GM23248 (cell line): ENCODE measurements at regions not wholly inside any gene's neighbourhood (a gene's known extent, or its start where the extent isn't known, plus 50 kb on each side); places are given as distances from the start of the nearest gene placed in this dataset.

ENCODE experiments used
- DNase-seq: peaks from one replicate; pipeline ENCODE4 v3.0.0-alpha.2; 2015
- H2AFZ ChIP-seq: fragments of 200-600 bp; sonication (generic); 2 replicates; pipeline ENCODE4 v1.6.1; 2016; ENCODE audit warnings: antibody characterized with exemption
- H3F3A ChIP-seq: fragments of 200-600 bp; sonication (generic); 2 replicates; pipeline ENCODE4 v1.6.1; 2016; ENCODE audit warnings: mild to moderate bottlenecking, antibody characterized with exemption, mixed run types; ENCODE audit not compliant: insufficient read depth
- H3K27ac ChIP-seq: fragments of 200-600 bp; sonication (generic); 2 replicates; pipeline ENCODE4 v1.5.1; 2016; ENCODE audit warnings: mild to moderate bottlenecking
- H3K27me3 ChIP-seq: fragments of 200-600 bp; sonication (generic); replicated peaks from 2 replicates; pipeline ENCODE4 v1.6.1; 2016; ENCODE audit warnings: mild to moderate bottlenecking; ENCODE audit not compliant: insufficient read depth
- H3K36me3 ChIP-seq: fragments of 200-600 bp; sonication (generic); 2 replicates; pipeline ENCODE4 v1.6.1; 2016; ENCODE audit warnings: low read depth, mild to moderate bottlenecking
- H3K4me1 ChIP-seq: fragments of 200-600 bp; sonication (generic); 2 replicates; pipeline ENCODE4 v1.6.1; 2016; ENCODE audit warnings: mild to moderate bottlenecking; ENCODE audit not compliant: insufficient read depth
- H3K4me2 ChIP-seq: fragments of 200-600 bp; sonication (generic); one replicate; pipeline ENCODE4 v1.6.1; 2016; ENCODE audit warnings: mild to moderate bottlenecking; ENCODE audit not compliant: unreplicated experiment
- H3K4me3 ChIP-seq: fragments of 200-600 bp; sonication (generic); 2 replicates; pipeline ENCODE4 v1.5.1; 2016; ENCODE audit warnings: mild to moderate bottlenecking
- H3K79me2 ChIP-seq: fragments of 200-600 bp; sonication (generic); 2 replicates; pipeline ENCODE4 v1.6.1; 2016; ENCODE audit warnings: mild to moderate bottlenecking; ENCODE audit not compliant: insufficient read depth
- H3K9ac ChIP-seq: fragments of 200-600 bp; sonication (generic); 2 replicates; pipeline ENCODE4 v1.6.1; 2016; ENCODE audit warnings: mild to moderate bottlenecking
- H3K9me2 ChIP-seq: fragments of 200-600 bp; sonication (generic); 2 replicates; pipeline ENCODE4 v1.6.1; 2016; ENCODE audit warnings: mixed run types, mild to moderate bottlenecking, moderate library complexity; ENCODE audit not compliant: insufficient read depth
- H3K9me3 ChIP-seq: fragments of 200-600 bp; sonication (generic); one replicate; pipeline ENCODE4 v1.6.1; 2017; ENCODE audit warnings: low read depth
- H4K20me1 ChIP-seq: fragments of 200-600 bp; sonication (generic); 2 replicates; pipeline ENCODE4 v1.6.0; 2016; ENCODE audit not compliant: insufficient read depth
- EZH2 ChIP-seq: fragments of 200-600 bp; sonication (generic); IDR thresholded peaks from 2 replicates; pipeline ENCODE4 v1.6.1; 2018; ENCODE audit warnings: antibody characterized with exemption, mild to moderate bottlenecking; ENCODE audit not compliant: insufficient read depth, poor library complexity, severe bottlenecking
- EZH2phosphoT487 ChIP-seq: fragments of 200-600 bp; sonication (generic); IDR thresholded peaks from 2 replicates; pipeline ENCODE4 v1.6.1; 2018; ENCODE audit warnings: antibody characterized with exemption, moderate library complexity, mild to moderate bottlenecking, low read depth; ENCODE audit not compliant: insufficient read depth
- WGBS, 2 experiments: methylation state at CpG; one replicate each; pipeline ENCODE4 v1.1.6; 2015 to 2017; ENCODE audit warnings: low lambda C conversion rate in 2 of 2, low coverage in 1 of 2; ENCODE audit errors: missing lambda C conversion rate in 2 of 2; 5-methylcytosine and 5-hydroxymethylcytosine counted together
- in situ Hi-C: fragments of 300-500 bp; cut with MboI; formaldehyde crosslinking; loops from 2 replicates; pipeline ENCODE4 v1.15.0; 2020

DNA sequence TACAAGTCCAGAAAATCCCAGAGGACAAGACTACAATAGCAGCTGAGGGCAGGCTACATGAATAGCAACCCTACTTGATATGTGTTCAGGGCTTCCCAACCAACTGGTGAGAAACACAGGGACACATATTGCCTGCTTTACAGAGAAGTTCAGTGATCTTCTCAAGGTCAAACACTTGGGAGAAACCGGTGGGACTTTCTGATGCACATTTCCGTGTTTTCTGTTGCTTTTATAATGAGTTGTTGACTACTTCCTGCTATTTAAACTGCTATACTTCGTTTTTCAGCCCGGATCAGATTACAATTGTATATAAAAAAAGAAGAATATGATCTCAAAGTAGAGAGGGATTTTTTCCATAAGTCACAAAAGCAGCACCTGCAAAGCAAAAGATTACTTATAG, 175.1 kb downstream of the SNX18 start:
- H3K27me3 ChIP-seq = no peaks in the 10 kb centered on the region
- no peaks in the 10 kb centered on the region for H3K36me3 ChIP-seq
- no peak overlapping the region for H2AFZ ChIP-seq
- no peak overlapping the region for H3K27ac ChIP-seq
- H3F3A ChIP-seq = no peaks in the 10 kb centered on the region
- no peak overlapping the region for H3K4me3 ChIP-seq
- H3K79me2 ChIP-seq = no peaks in the 10 kb centered on the region
- H3K4me2 ChIP-seq = no peak overlapping the region
- H3K9ac ChIP-seq = no peak overlapping the region
- H3K9me3 ChIP-seq = no peaks in the 10 kb centered on the region
- TF ChIP-seq EZH2phosphoT487 (no peak), EZH2 (no peak)
- in situ Hi-C loops = no loop called here
- 73 to 87% methylated on average over 4 of the region's 4 CpGs for WGBS, 2 experiments
- H4K20me1 ChIP-seq = no peaks in the 10 kb centered on the region
- H3K9me2 ChIP-seq = no peaks in the 10 kb centered on the region
- H3K4me1 ChIP-seq = no peaks in the 10 kb centered on the region
- no peak for DNase-seq

DNA sequence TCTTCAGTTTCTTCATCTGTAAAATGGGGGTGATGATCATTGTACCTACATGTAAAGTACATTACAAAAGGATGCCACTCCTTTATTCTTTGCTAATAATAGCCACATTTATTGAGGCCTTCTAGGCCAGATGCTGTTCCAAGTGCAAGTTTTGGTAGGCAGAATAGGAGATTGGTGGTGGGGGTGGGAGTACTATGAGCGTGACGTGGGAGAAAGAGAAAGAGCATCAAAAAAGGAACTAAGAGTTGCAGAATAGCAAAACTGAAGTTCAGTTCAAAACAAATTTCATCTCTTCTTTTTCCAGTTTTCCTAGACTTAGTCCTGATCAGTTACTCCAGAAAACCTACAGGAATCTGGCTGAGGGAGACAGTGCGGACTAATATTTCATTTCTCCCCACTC, 174.1 kb downstream of the SNX18 start:
- Histone ChIP-seq H3K9me2 (no peaks in the 10 kb centered on the region), H3K79me2 (no peaks in the 10 kb centered on the region), H3K4me1 (no peaks in the 10 kb centered on the region), H3K36me3 (no peaks in the 10 kb centered on the region), H3K4me2 (no peak overlapping the region), H2AFZ (no peak overlapping the region), H3F3A (no peaks in the 10 kb centered on the region), H3K27me3 (no peaks in the 10 kb centered on the region), H3K9me3 (peaks cover 4% of the 10 kb centered on the region), H4K20me1 (no peaks in the 10 kb centered on the region), H3K27ac (no peak overlapping the region), H3K9ac (no peak overlapping the region), H3K4me3 (no peak overlapping the region)
- DNase-seq = no peak
- WGBS, 2 experiments = 95 to 96% methylated on average over 3 of the region's 3 CpGs
- TF ChIP-seq EZH2 (no peak), EZH2phosphoT487 (no peak)
- in situ Hi-C loops = no loop called here

DNA sequence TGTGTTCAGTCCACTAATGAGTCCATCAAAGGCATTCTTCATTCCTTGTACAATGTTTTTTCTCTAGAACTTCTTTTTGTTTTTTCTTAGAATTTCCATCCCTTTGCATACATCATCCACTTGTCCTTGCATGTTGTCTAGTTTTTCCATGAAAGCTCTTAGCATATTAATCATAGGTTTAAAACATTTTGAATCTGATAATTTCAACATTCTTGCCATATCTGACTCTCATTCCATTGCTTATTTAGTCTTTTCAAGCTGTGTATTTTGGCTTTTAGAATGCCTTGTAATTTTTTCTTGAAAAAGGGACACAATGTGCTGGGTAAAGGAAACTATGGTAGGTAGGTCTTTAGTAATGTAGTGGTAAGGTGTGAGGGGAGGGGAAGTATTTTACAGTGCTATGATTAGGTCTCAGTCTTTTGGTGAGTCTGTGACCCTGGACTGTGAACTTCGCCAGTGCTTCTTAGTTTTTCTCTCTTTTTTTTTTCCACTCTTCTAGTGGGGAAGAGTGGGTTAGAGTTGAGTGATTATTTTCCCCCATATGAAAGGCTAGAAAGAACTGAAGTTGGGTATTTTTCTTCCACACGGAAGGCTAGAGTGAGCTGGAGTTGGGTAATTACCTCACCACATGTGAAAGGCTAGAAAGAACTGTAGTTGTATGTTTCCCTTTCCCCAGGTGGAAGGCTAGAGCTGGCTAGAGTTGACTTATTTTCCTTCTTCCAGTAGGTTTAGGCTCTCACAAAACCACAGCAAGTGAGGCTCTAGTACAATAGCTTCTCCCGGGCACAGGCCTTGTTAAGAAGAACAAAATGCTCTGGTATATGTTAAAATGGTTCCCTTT, 172.1 kb downstream of the SNX18 start:
- H3K4me3 ChIP-seq = no peak overlapping the region
- H3K79me2 ChIP-seq = no peaks in the 10 kb centered on the region
- peaks cover 4% of the 10 kb centered on the region for H3K9me3 ChIP-seq
- H2AFZ ChIP-seq = no peak overlapping the region
- H3K9ac ChIP-seq = no peak overlapping the region
- H3K9me2 ChIP-seq = no peaks in the 10 kb centered on the region
- H3K36me3 ChIP-seq = no peaks in the 10 kb centered on the region
- no peak overlapping the region for H3K27ac ChIP-seq
- H3K4me2 ChIP-seq = no peak overlapping the region
- in situ Hi-C loops = no loop called here
- H3F3A ChIP-seq = no peaks in the 10 kb centered on the region
- H3K27me3 ChIP-seq = no peaks in the 10 kb centered on the region
- H4K20me1 ChIP-seq = no peaks in the 10 kb centered on the region
- 84 to 86% methylated on average over 3 of the region's 3 CpGs for WGBS, 2 experiments
- H3K4me1 ChIP-seq = no peaks in the 10 kb centered on the region
- TF ChIP-seq EZH2 (no peak), EZH2phosphoT487 (no peak)
- no peak for DNase-seq

DNA sequence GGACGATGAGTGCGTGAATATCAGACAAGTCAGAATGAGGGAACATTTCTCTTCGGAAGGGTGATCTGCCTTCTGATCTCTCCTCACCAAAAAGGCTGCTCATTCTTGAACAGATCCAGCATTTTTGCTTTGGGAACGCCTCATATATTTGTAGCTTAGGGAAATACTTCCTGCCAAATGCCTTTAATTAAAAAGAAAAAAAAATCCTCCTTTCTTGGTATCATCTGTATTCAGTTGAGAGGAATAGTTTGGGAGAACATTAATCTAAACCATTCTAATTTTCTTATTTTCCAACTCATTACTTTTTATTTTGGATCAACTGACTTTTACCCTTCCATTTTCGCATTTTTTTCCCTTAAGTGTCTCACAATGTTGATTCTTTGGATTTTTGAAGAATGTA, 163.4 kb downstream of the SNX18 start:
- Histone ChIP-seq H3K9ac (no peak overlapping the region), H3K4me3 (no peak overlapping the region), H3K9me3 (no peaks in the 10 kb centered on the region), H3K36me3 (no peaks in the 10 kb centered on the region), H3K4me1 (peaks cover 9% of the 10 kb centered on the region; the same call in 1 of the 2 replicates), H3F3A (0 out of 2 replicates have a peak, but pooled peaks cover 5% of the 10 kb centered on the region), H3K79me2 (no peaks in the 10 kb centered on the region), H4K20me1 (no peaks in the 10 kb centered on the region), H3K27me3 (no peaks in the 10 kb centered on the region), H3K4me2 (no peak overlapping the region), H2AFZ (peak overlapping the region; percentile 66), H3K27ac (no peak overlapping the region), H3K9me2 (no peaks in the 10 kb centered on the region)
- peak; percentile 10 for DNase-seq
- in situ Hi-C loops = no loop called here
- WGBS, 2 experiments = 21 to 24% methylated on average over 5 of the region's 5 CpGs
- TF ChIP-seq EZH2phosphoT487 (no peak), EZH2 (no peak)
